NCI-H2227 (cell line): ENCODE measurements at regions not wholly inside any gene's neighbourhood (a gene's known extent, or its start where the extent isn't known, plus 50 kb on each side); places are given as distances from the start of the nearest gene placed in this dataset.
"Not testable (repeated sequence)": the region's sequence is repeated elsewhere in the genome, so short reads cannot be mapped to it uniquely, and the experiment has no call there.

Experiments
- DNase-seq: peaks from one replicate; lab custom pipeline; 2025; ENCODE audit not compliant: unreplicated experiment; lab: John Stamatoyannopoulos, UW

- DNase-seq = no peak
These were observed 993.1 kb upstream of the TMEFF2 start for GRCh38 chr2:193187816-193188215.

GRCh38 chr2:193170981-193171380, 976.2 kb upstream of the TMEFF2 start:
- not testable (repeated sequence) for DNase-seq

- no peak for DNase-seq
These were observed 961.7 kb upstream of the TMEFF2 start for GRCh38 chr2:193156480-193156879.

GRCh38 chr2:193154076-193154475, 959.3 kb upstream of the TMEFF2 start:
- DNase-seq = no peak

GRCh38 chr2:193153576-193153975, 958.8 kb upstream of the TMEFF2 start:
- no peak for DNase-seq

GRCh38 chr2:193142467-193142866, 947.7 kb upstream of the TMEFF2 start:
- not testable (repeated sequence) for DNase-seq

- no peak for DNase-seq
These were observed 947.3 kb upstream of the TMEFF2 start for GRCh38 chr2:193141998-193142397.

- DNase-seq = not testable (repeated sequence)
These were observed 946.2 kb upstream of the TMEFF2 start for GRCh38 chr2:193140895-193141294.

GRCh38 chr2:193124815-193125214, 930.1 kb upstream of the TMEFF2 start:
- DNase-seq = no peak

- no peak for DNase-seq
These were observed 920.1 kb upstream of the TMEFF2 start for GRCh38 chr2:193114827-193115226.

- DNase-seq = no peak
These were observed 918.3 kb upstream of the TMEFF2 start for GRCh38 chr2:193112986-193113385.

GRCh38 chr2:193103064-193103463, 908.3 kb upstream of the TMEFF2 start:
- no peak for DNase-seq

GRCh38 chr2:193101591-193101990, 906.9 kb upstream of the TMEFF2 start:
- no peak for DNase-seq

GRCh38 chr2:193088026-193088425, 893.3 kb upstream of the TMEFF2 start:
- no peak for DNase-seq

- DNase-seq = no peak
These were observed 882.3 kb upstream of the TMEFF2 start for GRCh38 chr2:193076995-193077394.

GRCh38 chr2:193074933-193075332, 880.2 kb upstream of the TMEFF2 start:
- DNase-seq = no peak

- DNase-seq = no peak
These were observed 877.9 kb upstream of the TMEFF2 start for GRCh38 chr2:193072647-193073046.

- DNase-seq = not testable (repeated sequence)
These were observed 830.8 kb upstream of the TMEFF2 start for GRCh38 chr2:193025556-193025955.

- no peak for DNase-seq
These were observed 830.1 kb upstream of the TMEFF2 start for GRCh38 chr2:193024791-193025190.

GRCh38 chr2:193011870-193012269, 817.1 kb upstream of the TMEFF2 start:
- DNase-seq = no peak

GRCh38 chr2:192993059-192993458, 798.3 kb upstream of the TMEFF2 start:
- no peak for DNase-seq

GRCh38 chr2:192983173-192983572, 788.4 kb upstream of the TMEFF2 start:
- DNase-seq = no peak

GRCh38 chr2:192978395-192978794, 783.7 kb upstream of the TMEFF2 start:
- DNase-seq = peak; percentile 27

- no peak for DNase-seq
These were observed 777.2 kb upstream of the TMEFF2 start for GRCh38 chr2:192971981-192972380.
